GM23338 (cell line): ENCODE measurements at regions not wholly inside any gene's neighbourhood (a gene's known extent, or its start where the extent isn't known, plus 50 kb on each side); places are given as distances from the start of the nearest gene placed in this dataset.

Experiments used
- ATAC-seq: fragments of 200-7000 bp; cut with Tn5 transposase; 3 replicates; pipeline ENCODE4 v1.9.1; 2020
- DNase-seq: peaks from one replicate; pipeline ENCODE4 v3.0.0-alpha.2; 2015; ENCODE audit warnings: low spot score
- H2AFZ ChIP-seq: fragments of 200-600 bp; sonication (generic); 2 replicates; pipeline ENCODE4 v1.8.0; 2016; ENCODE audit warnings: antibody characterized with exemption, mild to moderate bottlenecking, moderate library complexity
- H3F3A ChIP-seq: fragments of 200-600 bp; sonication (generic); replicated peaks from 2 replicates; pipeline ENCODE4 v1.8.0; 2017; ENCODE audit warnings: antibody characterized with exemption, mixed run types, low read depth
- H3K27ac ChIP-seq: fragments of 200-600 bp; sonication (generic); 2 replicates; pipeline ENCODE4 v1.6.1; 2016; ENCODE audit warnings: low read depth
- H3K27me3 ChIP-seq: fragments of 200-600 bp; sonication (generic); 2 replicates; pipeline ENCODE4 v1.8.0; 2016; ENCODE audit warnings: mild to moderate bottlenecking, mixed run types, moderate library complexity; ENCODE audit not compliant: insufficient read depth
- H3K36me3 ChIP-seq: fragments of 200-600 bp; sonication (generic); 2 replicates; pipeline ENCODE4 v1.8.0; 2016; ENCODE audit warnings: mild to moderate bottlenecking; ENCODE audit not compliant: insufficient read depth
- H3K4me1 ChIP-seq: fragments of 200-600 bp; sonication (generic); 2 replicates; pipeline ENCODE4 v1.8.0; 2016; ENCODE audit warnings: mild to moderate bottlenecking, moderate library complexity; ENCODE audit not compliant: insufficient read depth
- H3K4me2 ChIP-seq: fragments of 200-600 bp; sonication (generic); 2 replicates; pipeline ENCODE4 v1.7.1; 2017; ENCODE audit warnings: mixed run types
- H3K4me3 ChIP-seq: fragments of 200-600 bp; sonication (generic); 2 replicates; pipeline ENCODE4 v1.6.1; 2016; ENCODE audit warnings: mixed run types
- H3K79me2 ChIP-seq: fragments of 200-600 bp; sonication (generic); replicated peaks from 2 replicates; pipeline ENCODE4 v1.8.0; 2017; ENCODE audit warnings: mild to moderate bottlenecking; ENCODE audit not compliant: insufficient read depth
- H3K9me2 ChIP-seq: fragments of 200-600 bp; sonication (generic); 2 replicates; pipeline ENCODE4 v1.8.0; 2017; ENCODE audit not compliant: insufficient read depth
- H4K20me1 ChIP-seq: fragments of 200-600 bp; sonication (generic); replicated peaks from 2 replicates; pipeline ENCODE4 v1.8.0; 2017; ENCODE audit warnings: mild to moderate bottlenecking; ENCODE audit not compliant: insufficient read depth
- H3K27ac Mint-ChIP-seq: 2 replicates; pipeline ENCODE4 v1.8.0; 2020; ENCODE audit warnings: inconsistent platforms, mild to moderate bottlenecking, moderate library complexity, mixed read lengths
- H3K27me3 Mint-ChIP-seq: 3 replicates; pipeline ENCODE4 v1.8.0; 2022; ENCODE audit warnings: low read depth, mild to moderate bottlenecking, moderate library complexity, mixed read lengths, inconsistent platforms; ENCODE audit not compliant: insufficient read depth, poor library complexity
- H3K36me3 Mint-ChIP-seq: 3 replicates; pipeline ENCODE4 v1.8.0; 2021; ENCODE audit warnings: low read depth, mild to moderate bottlenecking, inconsistent platforms, moderate library complexity, mixed read lengths
- H3K4me1 Mint-ChIP-seq: 3 replicates; pipeline ENCODE4 v1.8.0; 2020; ENCODE audit warnings: mild to moderate bottlenecking, inconsistent platforms, mixed read lengths
- H3K4me3 Mint-ChIP-seq: 3 replicates; pipeline ENCODE4 v1.8.0; 2021; ENCODE audit warnings: moderate library complexity, mild to moderate bottlenecking, inconsistent platforms, mixed read lengths
- H3K9me3 Mint-ChIP-seq: 3 replicates; pipeline ENCODE4 v1.8.0; 2020; ENCODE audit warnings: moderate library complexity, mild to moderate bottlenecking, inconsistent platforms, mixed read lengths
- CREB1 ChIP-seq: fragments of 250-450 bp; sonication (Bioruptor Pico); IDR thresholded peaks from 2 replicates; pipeline ENCODE4 v1.5.0; 2020; ENCODE audit warnings: low read depth, mild to moderate bottlenecking, moderate library complexity
- CTCF ChIP-seq, 2 experiments: fragments of 200-600 bp in 1 of 2; sonication (generic) in 1 of 2; conservative IDR thresholded peaks; 2 replicates each; pipeline versions ENCODE4 v1.5.1 to v1.6.1; 2016 to 2017; ENCODE audit warnings: antibody characterized with exemption in 2 of 2, low read depth in 2 of 2, mild to moderate bottlenecking in 2 of 2, moderate library complexity in 1 of 2
- EZH2 ChIP-seq: fragments of 200-600 bp; sonication (generic); IDR thresholded peaks from one replicate; pipeline ENCODE4 v1.8.0; 2017; ENCODE audit warnings: antibody characterized with exemption, mild to moderate bottlenecking, low read depth; ENCODE audit not compliant: unreplicated experiment
- EZH2phosphoT487 ChIP-seq: fragments of 200-600 bp; sonication (generic); IDR thresholded peaks from one replicate; pipeline ENCODE4 v1.8.1; 2018; ENCODE audit warnings: antibody characterized with exemption; ENCODE audit not compliant: unreplicated experiment
- JUNB ChIP-seq: IDR thresholded peaks from one replicate; pipeline ENCODE4 v1.6.1; 2016; ENCODE audit warnings: antibody characterized with exemption; ENCODE audit not compliant: unreplicated experiment
- NANOG ChIP-seq: IDR thresholded peaks from 2 replicates; pipeline ENCODE4 v1.6.1; 2016; ENCODE audit warnings: antibody characterized with exemption, borderline replicate concordance
- POLR2AphosphoS5 ChIP-seq: IDR thresholded peaks from 2 replicates; pipeline ENCODE4 v1.6.1; 2016; ENCODE audit warnings: antibody characterized with exemption, low read depth
- STAT1 ChIP-seq: IDR thresholded peaks from one replicate; pipeline ENCODE4 v1.6.1; 2016; ENCODE audit warnings: antibody characterized with exemption; ENCODE audit not compliant: unreplicated experiment
- ZNF114 ChIP-seq: fragments of 250-450 bp; sonication (Bioruptor Pico); IDR thresholded peaks from 2 replicates; pipeline ENCODE4 v1.5.0; 2020; ENCODE audit warnings: mild to moderate bottlenecking, moderate library complexity
- ZNF331 ChIP-seq: fragments of 250-450 bp; sonication (Bioruptor Pico); IDR thresholded peaks from 2 replicates; pipeline ENCODE4 v1.5.0; 2020; ENCODE audit warnings: low read depth, mild to moderate bottlenecking, moderate library complexity
- ZNF462 ChIP-seq: fragments of 250-450 bp; sonication (Bioruptor Pico); IDR thresholded peaks from 2 replicates; pipeline ENCODE4 v1.5.0; 2020; ENCODE audit warnings: mild to moderate bottlenecking, moderate library complexity
- TF ChIP-seq, protein P1 (sequence below): IDR thresholded peaks from 2 replicates; pipeline ENCODE4 v1.6.1; 2016; ENCODE audit warnings: antibody characterized with exemption
- TF ChIP-seq, protein P2 (sequence below): IDR thresholded peaks from one replicate; pipeline ENCODE4 v1.6.1; 2018; ENCODE audit warnings: antibody characterized with exemption; ENCODE audit not compliant: unreplicated experiment

DNA sequence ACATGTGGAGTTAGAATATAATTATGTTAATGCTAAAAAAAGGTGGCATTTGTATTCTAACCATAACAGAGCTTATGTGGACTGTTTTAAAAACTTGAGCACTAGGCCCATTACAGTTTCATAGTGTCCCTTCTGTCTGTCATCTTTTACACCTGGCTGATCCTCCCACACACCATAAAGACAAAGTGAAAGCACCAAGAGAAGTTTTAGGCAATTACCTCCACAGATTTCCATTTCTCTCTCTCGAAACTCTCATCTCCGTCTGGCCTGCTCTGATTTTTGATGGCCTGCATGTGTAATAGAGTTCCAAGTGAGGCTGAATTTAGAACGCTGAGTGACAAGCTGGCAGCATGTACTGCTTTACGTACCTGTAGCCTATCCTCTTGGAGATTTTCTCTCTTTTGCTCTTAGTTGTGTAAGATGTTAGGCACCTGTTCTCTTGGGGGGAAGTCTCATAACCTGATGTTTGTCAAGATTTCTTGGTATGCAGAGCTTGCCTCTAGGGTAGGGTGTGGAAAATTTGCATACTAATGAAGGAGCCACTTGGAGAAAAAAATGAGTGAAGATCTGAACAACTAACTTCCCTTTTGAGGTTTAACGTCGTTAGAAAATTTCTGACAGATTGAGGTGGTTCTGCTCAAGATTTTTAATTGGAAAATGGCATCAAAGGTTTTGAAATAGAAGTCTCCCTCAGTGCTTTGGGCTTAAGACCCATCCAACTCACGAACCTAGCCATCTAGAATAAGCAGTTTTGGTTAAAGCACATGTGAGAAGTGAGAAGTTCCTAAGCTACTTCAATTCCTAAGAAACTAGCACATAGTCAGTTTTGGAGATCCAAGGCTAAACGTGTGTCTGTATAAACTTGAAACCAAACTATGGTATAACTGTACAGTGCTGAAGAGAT lies 57.6 kb upstream of the RAP1GDS1 start:
- H4K20me1 ChIP-seq = no peaks in the 10 kb centered on the region
- Mint-ChIP-seq H3K4me1 (peaks cover 10% of the 10 kb centered on the region; the same call in 2 of the 3 replicates), H3K27me3 (no peaks in the 10 kb centered on the region), H3K36me3 (peaks cover 5% of the 10 kb centered on the region; the same call in 2 of the 3 replicates), H3K4me3 (no peak overlapping the region), H3K27ac (no peak overlapping the region), H3K9me3 (peaks cover 11% of the 10 kb centered on the region; the same call in 2 of the 3 replicates)
- no peaks in the 10 kb centered on the region for H3K9me2 ChIP-seq
- no peak overlapping the region for H3K27ac ChIP-seq
- ATAC-seq (no peak; the same call in 2 of the 3 replicates), DNase-seq (peak; percentile 5)
- peak overlapping the region; percentile 39 for H2AFZ ChIP-seq
- H3K4me3 ChIP-seq = no peak overlapping the region
- no peaks in the 10 kb centered on the region for H3K27me3 ChIP-seq
- H3F3A ChIP-seq = no peaks in the 10 kb centered on the region
- no peaks in the 10 kb centered on the region for H3K79me2 ChIP-seq
- 0 out of 2 replicates have a peak overlapping the region, but pooled peaks have one; percentile 18 for H3K4me2 ChIP-seq
- peaks cover 12% of the 10 kb centered on the region; the same call in 1 of the 2 replicates for H3K4me1 ChIP-seq
- TF ChIP-seq NANOG = no peak
- TF ChIP-seq CTCF (conservative IDR thresholded peaks at IDR 0.05; ENCODE audit: low read depth in 2 of 2) = no peak
- TF ChIP-seq EZH2 = no peak
- TF ChIP-seq POLR2AphosphoS5 = no peak
- TF ChIP-seq ZNF331 = no peak
- TF ChIP-seq ZNF114 = no peak
- TF ChIP-seq EZH2phosphoT487 = no peak
- no peak for TF ChIP-seq JUNB
- TF ChIP-seq ZNF462 = no peak
- no peak for TF ChIP-seq CREB1 (CRISPR knock-in tag)
- TF ChIP-seq, protein P1, sequence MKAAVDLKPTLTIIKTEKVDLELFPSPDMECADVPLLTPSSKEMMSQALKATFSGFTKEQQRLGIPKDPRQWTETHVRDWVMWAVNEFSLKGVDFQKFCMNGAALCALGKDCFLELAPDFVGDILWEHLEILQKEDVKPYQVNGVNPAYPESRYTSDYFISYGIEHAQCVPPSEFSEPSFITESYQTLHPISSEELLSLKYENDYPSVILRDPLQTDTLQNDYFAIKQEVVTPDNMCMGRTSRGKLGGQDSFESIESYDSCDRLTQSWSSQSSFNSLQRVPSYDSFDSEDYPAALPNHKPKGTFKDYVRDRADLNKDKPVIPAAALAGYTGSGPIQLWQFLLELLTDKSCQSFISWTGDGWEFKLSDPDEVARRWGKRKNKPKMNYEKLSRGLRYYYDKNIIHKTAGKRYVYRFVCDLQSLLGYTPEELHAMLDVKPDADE = no peak
- TF ChIP-seq, protein P2, sequence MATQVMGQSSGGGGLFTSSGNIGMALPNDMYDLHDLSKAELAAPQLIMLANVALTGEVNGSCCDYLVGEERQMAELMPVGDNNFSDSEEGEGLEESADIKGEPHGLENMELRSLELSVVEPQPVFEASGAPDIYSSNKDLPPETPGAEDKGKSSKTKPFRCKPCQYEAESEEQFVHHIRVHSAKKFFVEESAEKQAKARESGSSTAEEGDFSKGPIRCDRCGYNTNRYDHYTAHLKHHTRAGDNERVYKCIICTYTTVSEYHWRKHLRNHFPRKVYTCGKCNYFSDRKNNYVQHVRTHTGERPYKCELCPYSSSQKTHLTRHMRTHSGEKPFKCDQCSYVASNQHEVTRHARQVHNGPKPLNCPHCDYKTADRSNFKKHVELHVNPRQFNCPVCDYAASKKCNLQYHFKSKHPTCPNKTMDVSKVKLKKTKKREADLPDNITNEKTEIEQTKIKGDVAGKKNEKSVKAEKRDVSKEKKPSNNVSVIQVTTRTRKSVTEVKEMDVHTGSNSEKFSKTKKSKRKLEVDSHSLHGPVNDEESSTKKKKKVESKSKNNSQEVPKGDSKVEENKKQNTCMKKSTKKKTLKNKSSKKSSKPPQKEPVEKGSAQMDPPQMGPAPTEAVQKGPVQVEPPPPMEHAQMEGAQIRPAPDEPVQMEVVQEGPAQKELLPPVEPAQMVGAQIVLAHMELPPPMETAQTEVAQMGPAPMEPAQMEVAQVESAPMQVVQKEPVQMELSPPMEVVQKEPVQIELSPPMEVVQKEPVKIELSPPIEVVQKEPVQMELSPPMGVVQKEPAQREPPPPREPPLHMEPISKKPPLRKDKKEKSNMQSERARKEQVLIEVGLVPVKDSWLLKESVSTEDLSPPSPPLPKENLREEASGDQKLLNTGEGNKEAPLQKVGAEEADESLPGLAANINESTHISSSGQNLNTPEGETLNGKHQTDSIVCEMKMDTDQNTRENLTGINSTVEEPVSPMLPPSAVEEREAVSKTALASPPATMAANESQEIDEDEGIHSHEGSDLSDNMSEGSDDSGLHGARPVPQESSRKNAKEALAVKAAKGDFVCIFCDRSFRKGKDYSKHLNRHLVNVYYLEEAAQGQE = no peak
- TF ChIP-seq STAT1 = no peak
- H3K36me3 ChIP-seq = no peaks in the 10 kb centered on the region
